NCI-H1105 (cell line): ENCODE measurements at regions not wholly inside any gene's neighbourhood (a gene's known extent, or its start where the extent isn't known, plus 50 kb on each side); places are given as distances from the start of the nearest gene placed in this dataset.

Source experiments
- DNase-seq: peaks from one replicate; lab custom pipeline; 2025; lab: John Stamatoyannopoulos, UW

DNA sequence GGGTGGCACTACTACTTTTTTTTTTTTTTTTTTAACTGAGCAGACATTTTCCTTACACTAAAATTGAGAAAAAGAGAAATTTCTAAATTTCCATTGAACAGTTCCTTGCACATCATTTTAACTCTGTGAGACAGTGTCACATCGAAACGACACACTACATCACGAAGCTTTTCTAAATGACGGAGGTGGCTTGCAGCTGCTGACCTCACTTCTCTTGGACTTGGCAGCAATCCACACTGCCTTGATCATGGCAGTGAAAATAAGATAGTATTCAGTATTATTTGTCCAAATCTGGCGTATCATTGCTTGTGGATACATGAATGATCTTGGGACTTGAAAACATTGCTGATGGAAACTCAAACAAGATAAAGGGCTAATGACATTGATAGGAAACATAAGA, 80.3 kb upstream of the CYYR1 start:
- DNase-seq = no peak

DNA sequence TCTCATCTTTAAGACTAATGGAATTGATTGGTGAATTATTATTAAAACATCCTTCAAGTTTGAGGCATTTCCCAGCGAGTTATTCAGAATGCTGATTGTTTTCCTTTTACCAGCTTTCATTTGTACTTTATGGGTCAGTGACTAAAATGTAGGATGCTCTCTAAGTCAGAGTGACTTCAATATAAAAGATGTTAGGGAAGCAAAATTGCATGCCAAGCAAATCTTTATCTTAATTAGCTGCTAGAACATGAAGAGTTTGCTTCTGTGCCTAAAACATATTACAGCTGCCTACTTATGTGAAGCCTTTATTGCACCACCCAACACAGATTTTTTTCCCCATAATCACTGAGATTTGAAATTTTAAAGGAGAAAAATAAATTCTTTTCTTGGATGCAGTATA, 79.8 kb upstream of the CYYR1 start:
- DNase-seq = no peak

DNA sequence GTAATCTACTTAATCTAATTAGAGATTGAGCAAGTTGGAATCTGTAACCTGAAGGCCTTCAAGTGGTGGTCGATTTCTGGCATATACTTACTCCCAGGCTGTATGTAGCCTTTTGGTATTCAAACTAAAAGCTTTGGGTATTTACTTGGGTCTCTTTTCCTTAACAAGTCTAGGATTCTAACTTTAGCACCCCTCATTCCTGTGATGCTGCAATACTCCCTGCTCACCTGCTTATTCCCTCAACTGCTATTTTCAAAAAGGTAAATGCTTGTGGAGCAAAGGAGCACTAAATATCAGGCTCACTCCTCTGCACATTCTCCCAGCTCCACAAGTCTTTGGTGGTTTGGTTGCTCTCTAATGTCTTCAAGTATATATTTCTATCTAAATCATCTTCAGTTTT, 68.0 kb upstream of the CYYR1 start:
- DNase-seq = no peak

- DNase-seq = no peak
Observed at GRCh38 chr21:26637201-26637745, 64.2 kb upstream of the CYYR1 start.

DNA sequence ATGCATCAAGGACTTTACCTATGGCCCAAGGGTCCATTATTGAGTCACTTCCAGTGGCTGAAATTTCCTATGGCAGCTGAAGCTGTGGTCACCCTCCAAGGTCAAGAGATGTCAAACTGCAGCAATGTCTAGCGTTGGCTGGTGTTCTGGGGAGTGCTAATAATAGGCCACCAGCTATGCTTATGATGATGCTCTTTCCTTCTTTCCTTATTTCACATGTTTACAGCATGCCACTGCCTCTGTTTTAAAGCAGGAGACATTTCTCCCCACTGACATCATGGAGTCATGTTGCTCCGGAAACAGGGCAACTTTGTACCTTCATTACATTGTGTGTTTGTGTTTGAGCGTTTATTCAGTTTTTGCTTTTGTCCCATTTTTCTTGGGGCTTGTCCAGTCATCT, 62.6 kb upstream of the CYYR1 start:
- DNase-seq = no peak

- DNase-seq = no peak
Observed at GRCh38 chr21:26632691-26633090, 59.6 kb upstream of the CYYR1 start.

GRCh38 chr21:26626187-26626586, 53.1 kb upstream of the CYYR1 start:
- DNase-seq = no peak

DNA sequence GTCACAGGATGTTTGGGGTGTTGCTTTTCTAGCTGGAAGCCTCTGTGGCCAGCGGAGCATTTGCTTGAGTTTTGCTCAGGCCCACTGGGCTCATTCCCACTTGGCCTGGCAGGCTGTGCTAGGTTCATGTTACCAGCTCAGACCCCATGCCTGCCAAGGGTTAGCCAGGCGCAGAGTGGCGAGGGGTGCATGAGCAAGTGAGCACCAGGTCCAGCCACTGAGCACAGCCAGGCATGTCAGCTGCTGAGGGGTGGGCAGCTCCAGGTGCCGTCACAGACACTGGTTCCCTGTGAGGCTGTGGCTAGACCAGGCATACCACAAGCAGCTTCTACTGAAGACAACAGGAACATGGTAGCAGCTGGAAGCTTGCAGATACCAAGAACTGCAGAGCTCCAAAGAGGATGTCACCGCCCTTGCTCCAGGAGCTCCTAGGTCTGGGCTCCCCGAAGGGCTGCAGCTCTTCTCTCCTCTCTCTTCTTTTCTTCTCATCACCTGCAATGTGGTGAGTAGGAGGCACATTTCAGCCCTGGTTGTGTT, 52.0 kb upstream of the CYYR1 start:
- DNase-seq = no peak
